GM19438 (cell line): ENCODE measurements at regions not wholly inside any gene's neighbourhood (a gene's known extent, or its start where the extent isn't known, plus 50 kb on each side); places are given as distances from the start of the nearest gene placed in this dataset.
"Not testable (repeated sequence)": the region's sequence is repeated elsewhere in the genome, so short reads cannot be mapped to it uniquely, and the experiment has no call there.

ENCODE experiments used
- ATAC-seq: cut with Tn5 transposase; IDR thresholded peaks from one replicate; pipeline ENCODE4 v1.9.1; 2021; ENCODE audit warnings: low read depth; ENCODE audit not compliant: unreplicated experiment

DNA sequence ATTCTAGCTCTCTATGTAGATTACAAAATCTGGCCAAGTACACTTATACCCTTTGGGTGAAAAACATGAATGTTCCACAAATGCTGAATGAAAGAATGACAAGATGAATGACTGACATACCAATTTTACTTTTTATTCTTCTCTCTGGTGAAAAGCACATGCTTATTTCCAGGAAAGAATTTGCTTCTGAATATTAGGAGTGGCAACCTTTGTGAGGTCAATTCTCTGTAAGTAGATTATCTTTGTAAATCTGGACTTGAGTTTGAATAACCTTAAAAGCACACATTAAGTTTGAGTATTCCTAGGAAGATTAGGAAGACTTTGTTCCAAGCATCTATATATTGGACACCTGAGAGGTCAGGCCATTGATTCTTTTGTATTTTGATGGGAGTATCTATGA lies 78.1 kb upstream of the P2RY1 start:
- no peak for ATAC-seq

GRCh38 chr3:152760024-152760563 lies 74.8 kb upstream of the P2RY1 start:
- no peak for ATAC-seq

- ATAC-seq = no peak
Observed at GRCh38 chr3:152760591-152760990, 74.3 kb upstream of the P2RY1 start.

DNA sequence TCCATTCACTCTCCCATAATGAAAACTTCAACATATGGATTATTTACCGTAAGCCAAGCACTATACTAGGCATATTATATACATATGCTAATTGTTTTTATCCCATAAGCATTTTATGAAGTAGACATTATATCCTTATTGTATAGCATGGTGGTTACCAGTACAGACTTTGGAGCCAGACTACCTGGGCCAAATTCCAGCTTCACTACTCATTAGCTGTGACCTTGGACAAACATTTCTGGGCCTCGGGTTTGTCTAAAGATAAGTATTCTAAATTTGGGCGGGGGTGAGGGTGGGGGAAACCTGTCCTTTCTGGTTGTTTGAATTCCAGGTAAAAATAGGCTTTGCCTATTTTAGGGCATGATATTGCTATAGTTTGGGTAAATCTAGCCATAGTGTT lies 66.5 kb upstream of the P2RY1 start:
- no peak for ATAC-seq

DNA sequence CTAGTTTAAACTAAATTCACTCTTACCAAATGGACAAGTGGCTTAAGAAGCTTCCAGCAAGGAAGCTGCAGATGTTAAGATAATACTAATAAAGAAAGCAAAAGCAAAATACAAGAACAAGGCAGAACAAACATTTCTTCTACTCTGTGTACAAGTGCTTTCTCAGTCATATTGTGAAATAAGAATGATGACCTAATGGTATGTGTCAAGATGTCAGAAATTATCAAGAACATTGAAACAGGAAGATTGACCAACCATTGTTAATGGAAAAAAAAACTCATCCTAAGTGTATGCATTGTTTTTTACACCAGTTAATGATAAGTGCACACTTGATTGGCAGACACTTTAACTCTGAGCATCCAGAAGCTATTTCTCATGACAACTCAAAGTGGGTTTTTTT lies 65.4 kb upstream of the P2RY1 start:
- no peak for ATAC-seq

DNA sequence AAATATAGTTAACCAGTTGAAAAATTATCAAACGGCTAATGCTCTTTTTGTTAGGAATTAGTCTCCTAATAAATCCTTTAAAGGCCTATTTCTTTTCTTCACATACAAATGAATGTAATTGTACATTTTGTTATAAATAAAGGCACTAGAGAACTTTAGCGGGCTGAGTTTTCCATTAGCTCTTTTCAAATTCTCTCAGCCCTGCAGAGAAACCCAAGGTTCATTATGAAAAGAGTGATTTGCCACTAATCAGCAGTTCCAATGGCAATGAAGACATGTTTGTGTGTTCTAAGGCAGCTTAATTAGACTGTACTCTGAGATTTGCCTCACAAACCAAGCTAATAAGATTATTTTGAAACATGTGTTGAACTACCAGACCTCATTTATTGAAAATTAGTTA lies 64.6 kb upstream of the P2RY1 start:
- ATAC-seq = no peak

DNA sequence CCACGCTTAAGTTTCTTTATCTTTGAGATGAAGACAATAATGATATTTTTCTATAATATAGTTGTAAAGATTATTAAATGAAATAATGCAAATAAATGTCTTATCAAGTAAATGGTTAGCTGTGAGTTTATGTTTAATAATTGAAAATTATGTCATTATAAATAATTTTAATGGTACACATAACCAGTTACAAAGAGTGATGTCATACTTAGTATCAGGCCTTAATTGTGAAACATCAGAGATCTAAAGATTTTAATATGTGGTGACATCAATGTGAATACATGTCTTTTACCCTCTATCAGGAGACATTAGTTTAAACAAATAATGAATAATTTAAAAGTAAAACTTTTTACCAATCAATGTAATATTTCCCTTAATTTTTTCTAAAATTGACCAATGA lies 63.8 kb upstream of the P2RY1 start:
- no peak for ATAC-seq

DNA sequence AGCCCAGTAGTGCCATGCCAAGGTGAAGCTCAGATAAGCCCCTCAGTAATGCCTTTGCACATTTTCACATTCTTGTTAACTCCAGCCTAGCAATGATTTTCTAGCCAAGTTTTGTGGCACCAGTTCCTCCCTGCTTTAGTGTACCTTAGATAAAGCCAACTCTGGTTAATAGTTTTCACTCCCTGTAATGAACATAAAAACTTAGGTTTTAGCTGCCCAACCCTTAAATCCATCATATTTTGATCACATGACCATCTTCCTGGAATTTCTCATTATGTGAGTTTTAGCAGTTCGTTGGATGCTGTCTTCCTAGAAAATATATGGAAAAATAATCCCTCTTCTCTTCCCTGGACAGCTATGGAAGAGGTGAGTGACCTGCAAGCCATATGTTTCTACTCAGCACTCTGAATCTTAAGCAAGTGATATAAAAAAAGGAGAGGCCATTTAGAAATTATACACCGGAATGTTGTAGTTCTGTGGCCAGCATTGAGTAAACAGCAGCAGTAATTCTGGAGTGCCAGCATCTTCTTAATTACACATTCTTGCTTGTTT lies 62.2 kb upstream of the P2RY1 start:
- ATAC-seq = no peak

- ATAC-seq = no peak
Observed at GRCh38 chr3:152773633-152774032, 61.3 kb upstream of the P2RY1 start.

DNA sequence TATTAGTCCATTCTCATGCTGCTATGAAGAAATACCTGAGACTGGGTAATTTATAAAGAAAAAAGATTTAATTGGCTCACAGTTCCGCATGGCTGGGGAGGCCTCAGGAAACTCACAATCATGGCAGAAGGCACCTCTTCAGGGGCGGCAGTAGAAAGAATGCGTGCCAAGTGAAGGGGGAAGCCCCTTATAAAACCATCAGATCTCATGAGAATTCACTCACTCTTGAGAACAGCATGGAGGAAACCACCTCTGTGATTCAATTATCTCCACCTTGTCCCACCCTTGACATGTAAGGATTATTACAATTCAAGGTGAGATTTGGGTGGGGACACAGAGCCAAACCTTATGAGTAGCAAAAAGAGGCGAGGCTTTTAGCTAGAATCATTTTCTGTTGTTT lies 60.7 kb upstream of the P2RY1 start:
- ATAC-seq = not testable (repeated sequence)

DNA sequence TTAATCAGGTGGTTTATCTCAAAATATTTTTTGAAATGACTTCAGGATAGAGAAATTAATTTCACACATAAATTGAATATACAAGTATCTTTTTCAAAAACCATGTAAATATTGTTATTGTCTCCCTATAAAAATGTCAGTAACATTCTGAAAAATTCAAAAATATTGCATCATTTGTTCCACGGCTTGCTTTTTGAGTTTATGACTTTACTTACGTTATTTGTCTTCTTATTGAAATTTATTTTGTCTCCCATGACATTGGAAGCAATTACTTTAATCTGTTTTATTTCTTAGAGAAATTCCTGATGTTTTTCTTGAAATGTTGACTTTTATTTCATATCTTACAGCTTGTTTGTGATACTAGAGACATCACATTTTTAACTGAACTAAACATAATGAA lies 56.9 kb upstream of the P2RY1 start:
- no peak for ATAC-seq

DNA sequence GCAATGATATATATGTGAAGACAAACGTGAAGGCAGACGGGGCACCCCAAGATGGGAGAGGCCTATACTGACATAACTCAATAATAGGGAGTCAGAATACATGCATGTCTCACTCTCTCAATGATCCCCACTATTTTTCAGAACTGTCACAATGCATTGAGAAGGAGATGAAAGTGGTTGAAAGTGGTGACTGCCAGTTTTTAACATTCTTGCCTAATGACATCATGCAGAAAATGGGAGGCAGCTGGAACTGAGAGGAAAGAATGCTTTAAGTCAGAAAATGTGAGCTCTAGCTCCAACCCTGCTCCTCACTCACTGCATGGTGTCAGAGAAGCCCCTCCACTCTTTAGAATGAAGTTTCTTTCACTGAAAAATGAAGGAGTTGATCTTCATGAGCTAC lies 55.3 kb upstream of the P2RY1 start:
- no peak for ATAC-seq

GRCh38 chr3:152780553-152780952 lies 54.4 kb upstream of the P2RY1 start:
- ATAC-seq = no peak

DNA sequence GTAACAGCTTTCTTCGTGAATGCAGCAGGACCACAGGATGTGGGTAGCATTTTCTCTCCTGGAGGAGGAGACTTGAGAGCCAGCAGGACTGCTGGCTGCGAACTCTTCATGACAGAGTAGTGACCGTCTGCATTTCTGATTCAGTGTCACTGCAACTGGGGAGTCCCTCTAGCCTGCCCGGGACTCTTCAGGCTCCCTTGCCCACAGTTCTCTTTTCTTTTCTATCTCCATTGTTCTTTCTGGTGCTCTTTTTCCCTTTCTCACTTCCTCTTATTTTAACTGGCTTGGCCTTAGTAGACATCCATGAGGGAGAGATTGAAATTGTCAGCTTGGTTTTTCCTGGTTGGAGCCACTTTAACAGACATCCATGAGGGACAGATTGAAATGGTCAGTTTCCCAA lies 49.9 kb upstream of the P2RY1 start:
- no peak for ATAC-seq
